B cell (primary cell): ENCODE measurements at regions not wholly inside any gene's neighbourhood (a gene's known extent, or its start where the extent isn't known, plus 50 kb on each side); places are given as distances from the start of the nearest gene placed in this dataset.

ENCODE experiments used
- EZH2 ChIP-seq: IDR thresholded peaks from 2 replicates; pipeline ENCODE4 v1.6.1; 2012; ENCODE audit warnings: borderline replicate concordance, low read depth, mild to moderate bottlenecking, moderate library complexity, low read length; ENCODE audit not compliant: insufficient read depth, poor library complexity, severe bottlenecking
- TF ChIP-seq, protein P1 (sequence below): fragments of 200-600 bp; IDR thresholded peaks from one replicate; pipeline ENCODE4 v1.8.0; 2022; ENCODE audit warnings: antibody characterized with exemption, mild to moderate bottlenecking

DNA sequence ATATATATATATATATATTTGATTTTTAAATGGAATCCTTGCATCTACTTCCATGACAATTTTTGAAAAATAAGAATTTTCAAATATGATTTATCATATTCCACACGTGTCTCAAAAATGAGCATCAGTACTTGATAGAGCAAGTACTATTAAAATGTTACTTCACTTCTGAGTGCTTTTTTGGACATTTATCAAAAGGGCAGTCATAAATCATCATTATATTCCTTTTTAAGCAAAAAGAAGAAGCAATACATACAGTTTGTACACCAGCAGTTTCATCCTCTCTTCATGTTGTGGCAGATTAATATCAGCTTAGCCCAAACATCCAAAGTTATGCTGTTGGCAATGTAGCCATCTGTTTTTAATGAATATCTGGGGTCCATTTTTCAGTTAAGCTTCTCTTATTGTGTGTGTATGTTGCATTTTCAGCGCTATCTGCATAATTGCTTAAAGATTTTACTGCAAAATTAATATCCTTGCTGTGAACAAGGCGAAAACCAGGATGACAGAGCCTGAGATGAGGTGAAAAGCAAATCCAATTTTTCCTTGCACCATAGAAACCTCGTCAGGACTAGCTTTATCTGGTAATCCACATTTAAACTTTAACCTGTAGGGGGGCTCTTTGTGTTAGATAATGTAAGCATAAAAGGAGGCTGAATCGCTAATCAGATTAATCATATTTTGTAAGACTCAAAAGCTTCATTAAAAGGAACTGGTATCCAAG lies 604.9 kb upstream of the AGTR1 start:
- TF ChIP-seq, protein P1, sequence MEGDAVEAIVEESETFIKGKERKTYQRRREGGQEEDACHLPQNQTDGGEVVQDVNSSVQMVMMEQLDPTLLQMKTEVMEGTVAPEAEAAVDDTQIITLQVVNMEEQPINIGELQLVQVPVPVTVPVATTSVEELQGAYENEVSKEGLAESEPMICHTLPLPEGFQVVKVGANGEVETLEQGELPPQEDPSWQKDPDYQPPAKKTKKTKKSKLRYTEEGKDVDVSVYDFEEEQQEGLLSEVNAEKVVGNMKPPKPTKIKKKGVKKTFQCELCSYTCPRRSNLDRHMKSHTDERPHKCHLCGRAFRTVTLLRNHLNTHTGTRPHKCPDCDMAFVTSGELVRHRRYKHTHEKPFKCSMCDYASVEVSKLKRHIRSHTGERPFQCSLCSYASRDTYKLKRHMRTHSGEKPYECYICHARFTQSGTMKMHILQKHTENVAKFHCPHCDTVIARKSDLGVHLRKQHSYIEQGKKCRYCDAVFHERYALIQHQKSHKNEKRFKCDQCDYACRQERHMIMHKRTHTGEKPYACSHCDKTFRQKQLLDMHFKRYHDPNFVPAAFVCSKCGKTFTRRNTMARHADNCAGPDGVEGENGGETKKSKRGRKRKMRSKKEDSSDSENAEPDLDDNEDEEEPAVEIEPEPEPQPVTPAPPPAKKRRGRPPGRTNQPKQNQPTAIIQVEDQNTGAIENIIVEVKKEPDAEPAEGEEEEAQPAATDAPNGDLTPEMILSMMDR = no peak
- TF ChIP-seq EZH2 = no peak
